Astrocyte of the spinal cord (primary cell): ENCODE measurements at regions not wholly inside any gene's neighbourhood (a gene's known extent, or its start where the extent isn't known, plus 50 kb on each side); places are given as distances from the start of the nearest gene placed in this dataset.
"Not testable (repeated sequence)": the region's sequence is repeated elsewhere in the genome, so short reads cannot be mapped to it uniquely, and the experiment has no call there.

ENCODE experiments used
- DNase-seq: peaks from one replicate; pipeline ENCODE4 v3.0.0; 2011; ENCODE audit warnings: low read depth, low spot score
- H3K4me3 ChIP-seq: 2 replicates; pipeline ENCODE4 v1.5.1; 2011; ENCODE audit warnings: low read depth, mild to moderate bottlenecking, low read length, moderate library complexity
- in situ Hi-C: cut with HindIII; loops from 2 replicates; pipeline ENCODE4 v1.10.0; 2017; ENCODE audit warnings: low sequenced_read_pairs
- TF ChIP-seq, protein P1 (sequence below): IDR thresholded peaks from 2 replicates; pipeline ENCODE4 v1.5.1; 2012; ENCODE audit warnings: low read depth, mild to moderate bottlenecking, low read length, inconsistent platforms

DNA sequence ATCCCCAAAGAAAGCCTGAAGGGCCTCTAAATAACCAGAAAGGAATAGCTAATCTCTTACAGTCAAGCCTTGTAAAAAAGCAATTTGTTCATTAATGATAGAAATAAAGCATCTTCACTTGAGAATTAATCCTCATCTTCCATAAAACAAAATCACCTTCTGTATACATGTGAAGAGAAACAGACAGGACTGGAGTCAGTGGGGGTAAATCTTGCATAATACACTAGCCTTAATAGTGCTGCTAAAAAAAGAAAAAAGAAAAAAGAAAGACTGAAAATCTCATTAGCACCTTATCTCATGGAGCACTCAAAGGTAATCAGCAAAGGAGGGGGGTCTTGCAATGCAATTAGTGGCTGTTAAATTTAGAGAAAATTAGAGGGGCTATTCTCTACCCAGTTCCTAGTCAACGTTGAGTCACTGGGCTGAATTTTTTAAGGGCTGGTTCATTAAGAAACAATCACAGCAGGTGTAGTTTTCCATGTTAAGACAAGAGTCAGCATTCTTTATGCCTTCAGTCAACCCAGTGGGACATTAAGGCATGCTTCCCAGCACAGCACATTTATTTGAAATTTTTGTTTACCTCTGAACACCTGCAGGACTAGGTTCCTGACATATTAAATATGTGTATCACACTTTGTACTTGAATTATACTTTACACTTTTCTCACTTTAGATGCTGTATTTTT, 1455.7 kb upstream of the CELF2 start:
- H3K4me3 ChIP-seq = no peak overlapping the region
- DNase-seq = no peak
- in situ Hi-C loops = no loop called here
- TF ChIP-seq, protein P1, sequence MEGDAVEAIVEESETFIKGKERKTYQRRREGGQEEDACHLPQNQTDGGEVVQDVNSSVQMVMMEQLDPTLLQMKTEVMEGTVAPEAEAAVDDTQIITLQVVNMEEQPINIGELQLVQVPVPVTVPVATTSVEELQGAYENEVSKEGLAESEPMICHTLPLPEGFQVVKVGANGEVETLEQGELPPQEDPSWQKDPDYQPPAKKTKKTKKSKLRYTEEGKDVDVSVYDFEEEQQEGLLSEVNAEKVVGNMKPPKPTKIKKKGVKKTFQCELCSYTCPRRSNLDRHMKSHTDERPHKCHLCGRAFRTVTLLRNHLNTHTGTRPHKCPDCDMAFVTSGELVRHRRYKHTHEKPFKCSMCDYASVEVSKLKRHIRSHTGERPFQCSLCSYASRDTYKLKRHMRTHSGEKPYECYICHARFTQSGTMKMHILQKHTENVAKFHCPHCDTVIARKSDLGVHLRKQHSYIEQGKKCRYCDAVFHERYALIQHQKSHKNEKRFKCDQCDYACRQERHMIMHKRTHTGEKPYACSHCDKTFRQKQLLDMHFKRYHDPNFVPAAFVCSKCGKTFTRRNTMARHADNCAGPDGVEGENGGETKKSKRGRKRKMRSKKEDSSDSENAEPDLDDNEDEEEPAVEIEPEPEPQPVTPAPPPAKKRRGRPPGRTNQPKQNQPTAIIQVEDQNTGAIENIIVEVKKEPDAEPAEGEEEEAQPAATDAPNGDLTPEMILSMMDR = no peak

DNA sequence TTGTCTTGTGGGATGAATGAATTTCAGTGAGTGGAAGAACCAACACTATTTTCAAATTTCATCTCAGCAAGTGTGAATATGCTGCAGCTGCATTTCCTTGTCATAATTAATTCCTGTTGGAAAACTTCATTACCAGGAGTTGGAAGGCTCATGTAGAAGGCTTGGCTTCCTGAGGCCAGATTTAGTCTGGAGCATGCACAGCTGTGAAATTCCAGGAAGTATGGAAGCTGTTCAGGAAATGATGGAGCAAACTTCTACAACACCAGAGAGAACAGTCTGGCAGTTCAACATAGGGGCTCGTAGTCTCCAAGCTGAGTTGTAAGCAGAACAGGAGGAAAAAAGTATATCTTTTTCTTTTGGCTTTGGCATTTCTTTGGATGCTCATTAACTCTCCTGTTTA, 1439.9 kb upstream of the CELF2 start:
- TF ChIP-seq, protein P1 = no peak
- H3K4me3 ChIP-seq = no peak overlapping the region
- in situ Hi-C loops = no loop called here
- DNase-seq = no peak

DNA sequence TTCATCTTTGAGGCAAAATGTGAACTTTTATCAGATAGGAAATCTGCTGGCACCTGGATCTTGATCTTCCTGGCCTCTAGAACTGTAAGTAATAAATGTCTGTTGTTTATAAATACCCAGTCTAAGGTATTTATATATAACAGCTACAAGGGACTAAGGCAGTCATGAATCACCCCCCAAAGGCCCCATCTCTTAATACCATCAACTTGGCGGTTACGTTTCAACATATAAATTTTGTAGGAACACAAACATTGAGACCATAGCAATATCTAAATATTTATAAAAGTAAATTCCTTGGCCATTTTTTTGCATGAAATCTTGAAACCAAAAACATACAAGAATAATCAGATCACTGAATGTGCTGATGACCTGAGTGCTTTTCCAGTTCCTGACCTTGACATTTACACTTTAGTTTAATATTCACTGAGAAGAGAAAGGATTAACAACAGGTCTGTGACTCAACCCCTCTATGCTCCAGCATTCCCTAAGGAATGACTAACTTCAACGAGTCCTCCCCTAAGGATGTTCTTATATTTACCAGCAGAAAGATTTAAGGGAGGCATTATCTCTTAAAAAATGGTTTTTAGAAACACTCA, 1438.5 kb upstream of the CELF2 start:
- H3K4me3 ChIP-seq = no peak overlapping the region
- TF ChIP-seq, protein P1 = no peak
- in situ Hi-C loops = no loop called here
- DNase-seq = no peak

DNA sequence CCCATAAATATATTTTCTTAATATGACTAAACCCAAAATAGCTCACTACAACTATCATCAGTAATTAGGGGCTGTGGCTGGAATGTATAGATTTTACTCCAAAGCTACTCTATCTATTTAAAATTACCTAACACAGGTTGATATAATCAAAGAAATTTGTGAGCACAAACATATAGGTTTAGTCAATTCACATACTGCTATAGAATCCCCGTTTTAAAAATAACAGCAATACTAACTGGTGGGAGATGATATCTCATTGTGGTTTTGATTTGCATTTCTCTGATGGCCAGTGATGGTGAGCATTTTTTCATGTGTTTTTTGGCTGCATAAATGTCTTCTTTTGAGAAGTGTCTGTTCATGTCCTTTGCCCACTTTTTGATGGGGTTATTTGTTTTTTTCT, 1434.9 kb upstream of the CELF2 start:
- in situ Hi-C loops, DNase-seq, H3K4me3 ChIP-seq: not testable (repeated sequence)

DNA sequence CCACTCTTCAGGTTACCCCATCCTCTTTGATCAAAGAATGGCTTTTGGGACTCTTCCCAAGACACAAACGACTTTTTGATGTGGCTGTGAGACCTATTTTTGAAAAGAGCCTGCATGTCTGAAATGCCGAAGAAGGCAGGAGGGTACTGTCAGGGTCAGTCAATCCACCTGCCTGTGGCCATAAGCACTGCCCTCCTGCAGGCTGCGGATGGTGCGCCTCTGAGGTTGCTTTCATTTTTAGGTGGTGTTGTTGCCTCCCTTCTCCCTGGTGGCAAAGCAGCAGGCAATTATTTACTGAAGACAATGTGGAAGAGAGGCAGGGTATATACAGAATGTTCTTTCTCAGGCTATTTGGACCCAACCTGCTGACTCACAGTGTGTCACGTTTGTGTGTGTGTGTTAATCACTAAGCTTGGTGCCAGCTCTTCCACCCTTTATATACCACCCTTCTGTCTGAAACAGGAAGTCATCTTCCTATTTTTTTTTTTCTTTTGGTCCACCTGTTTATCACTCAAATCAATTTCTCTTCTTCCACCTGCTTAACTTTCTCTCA, 1421.2 kb upstream of the CELF2 start:
- TF ChIP-seq, protein P1 = no peak
- DNase-seq = peak; percentile 63
- H3K4me3 ChIP-seq = no peak overlapping the region
- in situ Hi-C loops = no loop called here

DNA sequence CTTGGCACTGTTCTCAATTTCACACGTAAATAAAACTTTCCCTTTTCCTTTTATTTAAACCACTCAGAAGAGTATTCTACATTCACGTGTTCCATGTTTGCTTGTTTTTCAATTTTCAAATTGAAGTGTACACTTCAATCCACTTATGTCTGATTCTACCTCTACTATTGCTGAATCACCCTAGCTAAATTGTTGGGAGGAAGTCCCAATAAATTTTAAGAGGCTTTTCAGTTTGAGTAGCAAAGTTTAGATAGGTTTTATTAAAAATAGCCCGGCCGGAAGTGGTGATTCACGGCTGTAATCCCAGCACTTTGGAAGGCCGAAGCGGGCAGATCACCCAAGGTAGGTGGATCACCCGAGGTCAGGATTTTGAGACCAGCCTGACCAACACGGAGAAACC, 1414.7 kb upstream of the CELF2 start:
- in situ Hi-C loops = no loop called here
- TF ChIP-seq, protein P1 = no peak
- no peak overlapping the region for H3K4me3 ChIP-seq
- no peak for DNase-seq

DNA sequence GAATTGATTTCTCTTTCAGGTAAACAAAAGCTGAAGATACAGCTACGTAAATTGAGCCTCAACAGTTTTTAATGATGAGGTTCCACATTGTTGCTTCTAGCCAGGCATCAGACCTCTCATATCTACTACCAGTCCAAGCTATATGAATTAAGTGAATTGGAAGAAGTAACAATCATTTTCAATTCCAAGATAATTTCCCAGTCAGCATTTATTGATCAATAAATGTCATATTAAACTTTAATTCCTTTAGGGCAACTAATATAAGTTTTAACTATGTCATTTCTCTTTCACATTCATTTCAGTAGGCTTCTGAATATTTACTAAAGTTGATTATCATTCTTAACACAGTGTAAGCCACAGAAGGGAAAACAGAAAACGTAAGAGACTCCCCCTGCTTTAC, 1413.7 kb upstream of the CELF2 start:
- TF ChIP-seq, protein P1 = no peak
- in situ Hi-C loops = no loop called here
- H3K4me3 ChIP-seq = no peak overlapping the region
- DNase-seq = no peak
